NCI-H2196 (cell line): ENCODE measurements at regions not wholly inside any gene's neighbourhood (a gene's known extent, or its start where the extent isn't known, plus 50 kb on each side); places are given as distances from the start of the nearest gene placed in this dataset.
A peak's percentile ranks its signal among the peaks of the same experiment; 100 is the strongest.
"Not testable (repeated sequence)": the region's sequence is repeated elsewhere in the genome, so short reads cannot be mapped to it uniquely, and the experiment has no call there.

Experiments used
- DNase-seq: peaks from one replicate; lab custom pipeline; 2025; ENCODE audit not compliant: unreplicated experiment; lab: John Stamatoyannopoulos, UW

- no peak for DNase-seq
Observed at GRCh38 chr2:231644426-231644825, 51.8 kb downstream of the TEX44 start.

- DNase-seq: no peak
Observed at GRCh38 chr2:231646476-231646875, 53.8 kb downstream of the TEX44 start.

GRCh38 chr2:231648579-231649174, 56.0 kb downstream of the TEX44 start:
- peak; percentile 81 for DNase-seq

- not testable (repeated sequence) for DNase-seq
Observed at GRCh38 chr2:231651561-231651960, 56.8 kb upstream of the PTMA start.

GRCh38 chr2:231655488-231655887, 52.8 kb upstream of the PTMA start:
- no peak for DNase-seq

GRCh38 chr2:231655894-231656293, 52.4 kb upstream of the PTMA start:
- DNase-seq: no peak
